ENCODE measurements at regions not wholly inside any gene's neighbourhood (a gene's known extent, or its start where the extent isn't known, plus 50 kb on each side); places are given as distances from the start of the nearest gene placed in this dataset.

DNA sequence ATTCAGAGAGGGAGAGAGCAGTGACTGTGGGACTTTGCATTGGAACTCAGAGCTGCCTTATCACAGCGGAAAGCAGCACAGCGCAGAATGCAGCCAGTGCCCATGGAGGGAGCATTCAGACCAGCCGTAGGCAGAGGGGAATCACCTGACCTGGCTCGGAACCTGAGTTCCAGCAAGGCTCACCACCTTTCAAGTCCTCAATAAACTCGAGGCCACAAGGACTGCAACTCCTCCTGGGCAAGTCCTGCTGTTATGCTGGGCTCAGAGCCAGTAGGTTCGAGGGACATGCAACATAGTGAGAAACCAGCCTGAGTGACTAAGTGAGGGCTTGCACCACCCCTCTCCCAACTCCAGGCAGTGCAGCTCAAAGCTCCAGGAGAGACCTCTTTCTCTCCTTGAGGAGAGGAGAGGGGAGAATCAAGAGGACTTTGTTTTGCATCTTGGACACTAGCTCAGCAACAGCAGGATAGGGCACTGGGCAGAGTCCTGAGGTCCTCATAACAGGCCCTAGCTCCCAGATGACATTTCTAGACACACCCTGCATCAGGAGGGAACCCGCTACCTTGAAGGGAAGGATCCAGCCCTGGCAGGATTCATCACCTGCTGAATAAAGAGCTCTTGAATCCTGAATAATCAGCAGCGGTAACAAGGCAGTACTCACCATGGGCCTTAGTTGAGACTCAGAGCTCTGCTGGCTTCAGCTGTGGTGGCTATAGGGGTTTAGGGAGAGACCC lies 136.8 kb upstream of the OTOS start:
- TF ChIP-seq, protein P1, sequence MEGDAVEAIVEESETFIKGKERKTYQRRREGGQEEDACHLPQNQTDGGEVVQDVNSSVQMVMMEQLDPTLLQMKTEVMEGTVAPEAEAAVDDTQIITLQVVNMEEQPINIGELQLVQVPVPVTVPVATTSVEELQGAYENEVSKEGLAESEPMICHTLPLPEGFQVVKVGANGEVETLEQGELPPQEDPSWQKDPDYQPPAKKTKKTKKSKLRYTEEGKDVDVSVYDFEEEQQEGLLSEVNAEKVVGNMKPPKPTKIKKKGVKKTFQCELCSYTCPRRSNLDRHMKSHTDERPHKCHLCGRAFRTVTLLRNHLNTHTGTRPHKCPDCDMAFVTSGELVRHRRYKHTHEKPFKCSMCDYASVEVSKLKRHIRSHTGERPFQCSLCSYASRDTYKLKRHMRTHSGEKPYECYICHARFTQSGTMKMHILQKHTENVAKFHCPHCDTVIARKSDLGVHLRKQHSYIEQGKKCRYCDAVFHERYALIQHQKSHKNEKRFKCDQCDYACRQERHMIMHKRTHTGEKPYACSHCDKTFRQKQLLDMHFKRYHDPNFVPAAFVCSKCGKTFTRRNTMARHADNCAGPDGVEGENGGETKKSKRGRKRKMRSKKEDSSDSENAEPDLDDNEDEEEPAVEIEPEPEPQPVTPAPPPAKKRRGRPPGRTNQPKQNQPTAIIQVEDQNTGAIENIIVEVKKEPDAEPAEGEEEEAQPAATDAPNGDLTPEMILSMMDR (IDR thresholded peaks at IDR 0.05; ENCODE audit: low read depth, low read length) = no peak
- DNase-seq (ENCODE audit: low read depth in 2 of 2) = peak; percentile 71 to 78
- no peak overlapping the region for H3K4me3 ChIP-seq (replicated peaks in 1 of 2; ENCODE audit: low read depth in 2 of 2, low read length in 2 of 2)

GRCh38 chr2:240277807-240278522 lies 137.5 kb upstream of the OTOS start:
- TF ChIP-seq, protein P1 (IDR thresholded peaks at IDR 0.05; ENCODE audit: low read depth, low read length) = no peak

GRCh38 chr2:240278661-240279060 lies 138.2 kb upstream of the OTOS start:
- no peak overlapping the region for H3K4me3 ChIP-seq (replicated peaks in 1 of 2; ENCODE audit: low read depth in 2 of 2, low read length in 2 of 2)
- DNase-seq (ENCODE audit: low read depth in 2 of 2) = peak; percentile 21 to 24
- TF ChIP-seq, protein P1 (IDR thresholded peaks at IDR 0.05; ENCODE audit: low read depth, low read length) = no peak

More at GRCh38 chr2:240277807-240278522, 137.5 kb upstream of the OTOS start:
- H3K4me3 ChIP-seq (replicated peaks in 1 of 2; ENCODE audit: low read depth in 2 of 2, low read length in 2 of 2) = no peak overlapping the region
- no peak for DNase-seq (ENCODE audit: low read depth in 2 of 2)

GRCh38 chr2:240280621-240281020 lies 140.2 kb upstream of the OTOS start:
- TF ChIP-seq, protein P1 (IDR thresholded peaks at IDR 0.05; ENCODE audit: low read depth, low read length) = no peak
- no peak overlapping the region for H3K4me3 ChIP-seq (replicated peaks in 1 of 2; ENCODE audit: low read depth in 2 of 2, low read length in 2 of 2)
- DNase-seq (ENCODE audit: low read depth in 2 of 2) = no peak

DNA sequence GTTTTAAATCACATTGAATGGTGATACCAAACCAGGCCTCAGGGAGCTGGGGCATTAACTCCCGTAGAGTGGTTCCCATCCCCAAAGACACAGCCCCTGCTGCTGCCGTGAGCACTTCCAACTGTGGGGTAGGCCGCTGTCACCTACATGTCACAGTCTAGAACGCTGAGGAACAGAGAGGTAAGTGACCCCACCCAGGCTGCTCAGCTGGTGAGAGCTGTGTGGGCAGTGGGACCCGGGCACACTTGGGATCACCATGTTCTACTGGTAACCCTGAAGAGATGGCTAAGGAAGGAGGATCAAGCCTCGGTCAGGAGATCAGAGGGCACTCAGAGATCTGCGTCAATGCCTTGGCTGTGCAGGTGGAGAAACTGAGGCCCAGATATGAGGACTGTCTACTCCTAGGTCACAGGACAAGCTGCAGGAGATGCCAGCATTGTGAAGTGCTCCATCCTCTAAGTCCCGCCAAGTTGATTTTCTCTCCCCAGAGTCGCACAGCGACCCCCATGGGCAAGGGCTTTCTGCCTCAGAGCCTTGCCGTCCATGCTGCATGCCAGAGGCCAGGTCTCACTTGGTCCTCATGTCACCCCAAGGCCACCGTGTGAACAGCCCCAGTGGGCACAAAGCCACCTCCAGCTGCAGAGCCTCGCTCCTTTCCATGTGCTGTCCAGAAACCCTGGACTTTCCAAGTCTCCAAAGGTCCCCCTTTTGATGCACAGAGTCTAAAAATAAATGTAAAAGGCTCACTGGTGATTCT lies 144.2 kb upstream of the OTOS start:
- no peak for DNase-seq (ENCODE audit: low read depth in 2 of 2)
- H3K4me3 ChIP-seq (replicated peaks in 1 of 2; ENCODE audit: low read depth in 2 of 2, low read length in 2 of 2) = no peak overlapping the region
- TF ChIP-seq, protein P1 (IDR thresholded peaks at IDR 0.05; ENCODE audit: low read depth, low read length) = no peak

GRCh38 chr2:240285725-240286124 lies 145.3 kb upstream of the OTOS start:
- TF ChIP-seq, protein P1 (IDR thresholded peaks at IDR 0.05; ENCODE audit: low read depth, low read length) = no peak
- no peak overlapping the region for H3K4me3 ChIP-seq (replicated peaks in 1 of 2; ENCODE audit: low read depth in 2 of 2, low read length in 2 of 2)
- no peak for DNase-seq (ENCODE audit: low read depth in 2 of 2)
